HCT116 (cell line): ENCODE measurements at regions not wholly inside any gene's neighbourhood (a gene's known extent, or its start where the extent isn't known, plus 50 kb on each side); places are given as distances from the start of the nearest gene placed in this dataset.

Experiments used
- ATAC-seq: fragments of 200-7000 bp; cut with Tn5 transposase; 2 replicates; pipeline ENCODE4 v1.9.1; 2020; ENCODE audit warnings: mild to moderate bottlenecking, moderate library complexity
- BruUV-seq: library from RNA; stranded (reverse); fragments of 400-500 nt; replicated peaks from 2 replicates; lab custom pipeline; 2021; lab: Mats Ljungman, UMichigan
- CTCF ChIA-PET: fragments of 300-600 bp; sonication (Branson Sonifier 250); formaldehyde crosslinking; loops from one replicate; lab custom pipeline; 2021; ENCODE audit warnings: antibody characterized with exemption; lab: Charles Lee
- POLR2A ChIA-PET: fragments of 300-600, 350-600 bp; sonication (Branson Sonifier 250); formaldehyde crosslinking; loops from one replicate; lab custom pipeline; 2021; ENCODE audit warnings: antibody characterized with exemption; lab: Charles Lee
- RAD21 ChIA-PET, 2 experiments: fragments of 300-600 bp; sonication (Branson Sonifier 250); formaldehyde crosslinking; loops; one replicate each; lab custom pipeline; 2023; ENCODE audit warnings: low total read pairs in 2 of 2; ENCODE audit not compliant: uncharacterized antibody in 2 of 2, unreplicated experiment in 2 of 2, low non-redundant PET in 1 of 2; lab: Charles Lee
- DNase-seq: peaks from one replicate; pipeline ENCODE4 v3.0.0-alpha.2; 2010; ENCODE audit warnings: low read depth, low spot score
- H2AFZ ChIP-seq: fragments of 200-600 bp; shearing (Covaris generic), sonication (generic); 2 replicates; pipeline ENCODE4 v1.6.1; 2017; ENCODE audit warnings: low read depth, mixed run types, mixed read lengths, antibody characterized with exemption, low read length; ENCODE audit not compliant: poor library complexity, severe bottlenecking
- H3K27ac ChIP-seq: 2 replicates; pipeline ENCODE4 v1.5.1; 2012; ENCODE audit warnings: low read depth, low read length
- H3K27me3 ChIP-seq: fragments of 200-600 bp; sonication (generic); 2 replicates; pipeline ENCODE4 v1.6.1; 2016; ENCODE audit warnings: mixed run types, low read length, mixed read lengths; ENCODE audit not compliant: insufficient read depth
- H3K36me3 ChIP-seq, 2 experiments: fragments of 200-500 bp in 1 of 2; fragments of 200-600 bp in 1 of 2; sonication (Bioruptor generic) in 1 of 2; sonication (generic) in 1 of 2; 2 replicates each; pipeline versions ENCODE4 v1.5.1 to v1.6.1; 2014 to 2016; ENCODE audit warnings: low read length in 2 of 2, inconsistent platforms in 1 of 2, mixed read lengths in 1 of 2, mixed run types in 1 of 2; ENCODE audit not compliant: insufficient read depth in 2 of 2, control insufficient read depth in 1 of 2
- H3K4me1 ChIP-seq, 2 experiments: fragments of 200-600 bp in 1 of 2; sonication (generic) in 1 of 2; 2 replicates each; pipeline versions ENCODE4 v1.5.1 to v1.6.1; 2012 to 2017; ENCODE audit warnings: low read length in 2 of 2, inconsistent platforms in 1 of 2, mild to moderate bottlenecking in 1 of 2, mixed read lengths in 1 of 2, mixed run types in 1 of 2, moderate library complexity in 1 of 2; ENCODE audit not compliant: insufficient read depth in 2 of 2, control insufficient read depth in 1 of 2
- H3K4me2 ChIP-seq: fragments of 200-600 bp; sonication (generic); 2 replicates; pipeline ENCODE4 v1.6.1; 2017; ENCODE audit warnings: mixed run types, low read length, mixed read lengths
- H3K4me3 ChIP-seq, 2 experiments: fragments of 200-600 bp in 1 of 2; sonication (generic) in 1 of 2; replicated peaks in 1 of 2; 2 replicates each; pipeline ENCODE4 v1.5.1; 2011 to 2016; ENCODE audit warnings: low read length in 2 of 2, control low read depth in 1 of 2, low read depth in 1 of 2, mild to moderate bottlenecking in 1 of 2, mixed read lengths in 1 of 2, mixed run types in 1 of 2
- H3K79me2 ChIP-seq: fragments of 200-600 bp; sonication (generic); 2 replicates; pipeline ENCODE4 v1.6.1; 2017; ENCODE audit warnings: mild to moderate bottlenecking, mixed run types, low read length, moderate library complexity, mixed read lengths; ENCODE audit not compliant: insufficient read depth
- H3K9ac ChIP-seq: fragments of 200-600 bp; sonication (generic); 2 replicates; pipeline ENCODE4 v1.6.1; 2016; ENCODE audit warnings: low read length, mixed read lengths
- H3K9me2 ChIP-seq: fragments of 200-600 bp; sonication (generic), shearing (Covaris generic); 2 replicates; pipeline ENCODE4 v1.6.1; 2017; ENCODE audit warnings: mixed run types, mild to moderate bottlenecking, moderate library complexity; ENCODE audit not compliant: insufficient read depth
- H3K9me3 ChIP-seq, 2 experiments: fragments of 200-500 bp in 1 of 2; fragments of 200-600 bp in 1 of 2; sonication (Bioruptor generic) in 1 of 2; sonication (generic) in 1 of 2; 2 replicates each; pipeline ENCODE4 v1.6.1; 2014 to 2017; ENCODE audit warnings: low read length in 2 of 2, mixed read lengths in 2 of 2, inconsistent platforms in 1 of 2, low read depth in 1 of 2, mild to moderate bottlenecking in 1 of 2, mixed run types in 1 of 2, moderate library complexity in 1 of 2; ENCODE audit not compliant: control insufficient read depth in 1 of 2, insufficient read depth in 1 of 2
- H4K20me1 ChIP-seq: fragments of 200-600 bp; sonication (generic), shearing (Covaris generic); 2 replicates; pipeline ENCODE4 v1.6.1; 2017; ENCODE audit warnings: mixed run types, mild to moderate bottlenecking, moderate library complexity; ENCODE audit not compliant: insufficient read depth
- ATF3 ChIP-seq: IDR thresholded peaks from 2 replicates; pipeline ENCODE4 v1.6.1; 2012
- CBX3 ChIP-seq: IDR thresholded peaks from 2 replicates; pipeline ENCODE4 v1.6.1; 2012; ENCODE audit warnings: low read depth
- CTCF ChIP-seq, 3 experiments: fragments of 200-600 bp in 1 of 3; sonication (generic) in 1 of 3; IDR thresholded peaks in 2 of 3; conservative IDR thresholded peaks in 1 of 3; 2 replicates each; pipeline ENCODE4 v1.5.1; 2012 to 2017; ENCODE audit warnings: low read depth in 2 of 3, low read length in 2 of 3, antibody characterized with exemption in 1 of 3, borderline replicate concordance in 1 of 3, control low read depth in 1 of 3, mild to moderate bottlenecking in 1 of 3, mixed read lengths in 1 of 3, mixed run types in 1 of 3, moderate library complexity in 1 of 3; ENCODE audit not compliant: insufficient read depth in 1 of 3
- EGR1 ChIP-seq: IDR thresholded peaks from 2 replicates; pipeline ENCODE4 v1.6.1; 2012; ENCODE audit warnings: low read depth
- ELF1 ChIP-seq: IDR thresholded peaks from 2 replicates; pipeline ENCODE4 v1.6.1; 2012; ENCODE audit warnings: low read depth, borderline replicate concordance
- EZH2 ChIP-seq: fragments of 200-600 bp; sonication (generic); IDR thresholded peaks from 2 replicates; pipeline ENCODE4 v1.6.1; 2017; ENCODE audit warnings: antibody characterized with exemption, mixed run types
- EZH2phosphoT487 ChIP-seq: fragments of 200-600 bp; IDR thresholded peaks from 2 replicates; pipeline ENCODE4 v1.6.1; 2018; ENCODE audit warnings: antibody characterized with exemption, borderline replicate concordance
- FOSL1 ChIP-seq: IDR thresholded peaks from 2 replicates; pipeline ENCODE4 v1.6.1; 2012; ENCODE audit warnings: low read depth
- MAX ChIP-seq: IDR thresholded peaks from 2 replicates; pipeline ENCODE4 v1.6.1; 2012
- POLR2A ChIP-seq: IDR thresholded peaks from 2 replicates; pipeline ENCODE4 v1.7.0; 2011; ENCODE audit warnings: borderline replicate concordance; ENCODE audit not compliant: insufficient read depth, insufficient read length; ENCODE audit errors: extremely low read depth
- POLR2AphosphoS5 ChIP-seq: IDR thresholded peaks from 2 replicates; pipeline ENCODE4 v1.6.1; 2011; ENCODE audit warnings: mild to moderate bottlenecking, low read depth, low read length, moderate library complexity
- RAD21 ChIP-seq: IDR thresholded peaks from 2 replicates; pipeline ENCODE4 v1.6.1; 2012; ENCODE audit warnings: low read depth, mild to moderate bottlenecking
- SIN3A ChIP-seq: IDR thresholded peaks from 2 replicates; pipeline ENCODE4 v1.6.1; 2012; ENCODE audit warnings: low read depth
- SRF ChIP-seq: IDR thresholded peaks from 2 replicates; pipeline ENCODE4 v1.6.1; 2012; ENCODE audit warnings: low read depth
- TCF7L2 ChIP-seq: IDR thresholded peaks from 2 replicates; pipeline ENCODE4 v1.7.0; 2011; ENCODE audit warnings: borderline replicate concordance, inconsistent platforms; ENCODE audit not compliant: insufficient read depth, insufficient read length; ENCODE audit errors: extremely low read depth
- ZFX ChIP-seq: fragments of 450-650 bp; IDR thresholded peaks from 2 replicates; pipeline ENCODE4 v1.6.1; 2017
- ZNF274 ChIP-seq: fragments of 200-500 bp; sonication (Bioruptor generic); IDR thresholded peaks from 2 replicates; pipeline ENCODE4 v1.6.1; 2014; ENCODE audit warnings: mild to moderate bottlenecking, low read depth, low read length, inconsistent platforms
- intact Hi-C: fragments of 100-400 bp; cut with micrococcal nuclease; formaldehyde crosslinking; loops from 2 replicates; pipeline ENCODE4 v1.10.0; 2022

GRCh38 chr19:31883296-31883990, 462.0 kb upstream of the ZNF507 start:
- no peak for ATAC-seq
- ChIA-PET POLR2A (no interaction called here), CTCF (no interaction called here)
- DNase-seq, result no peak
- intact Hi-C loops, result no loop called here
- Histone ChIP-seq H2AFZ (no peak overlapping the region), H3K9me2 (no peaks in the 10 kb centered on the region), H3K9ac (no peak overlapping the region), H3K4me1 (no peaks in the 10 kb centered on the region), H4K20me1 (no peaks in the 10 kb centered on the region), H3K4me3 (no peak overlapping the region), H3K9me3 (peaks cover 15 to 27% of the 10 kb centered on the region in 2 experiments; a peak in 2 of 4 replicates), H3K27me3 (no peaks in the 10 kb centered on the region), H3K27ac (no peak overlapping the region)
- BruUV-seq, result no TSS peak
- TF ChIP-seq EZH2 (no peak), TCF7L2 (no peak), CBX3 (no peak), CTCF (IDR thresholded peaks at IDR 0.05 in 2 of 3, conservative IDR thresholded peaks at IDR 0.05 in 1 of 3; ENCODE audit: borderline replicate concordance in 1 of 3, insufficient read depth in 1 of 3, low read depth in 2 of 3, low read length in 2 of 3) (no peak), RAD21 (no peak), ZFX (no peak), ATF3 (no peak), ZNF274 (no peak), SRF (no peak), EGR1 (no peak), EZH2phosphoT487 (no peak), ELF1 (no peak), FOSL1 (no peak), POLR2A (no peak), SIN3A (no peak), POLR2AphosphoS5 (no peak), MAX (no peak)
- TF ChIP-seq, all 23 proteins: peak for 0
- H3K79me2 ChIP-seq, result no peaks in the 10 kb centered on the region
- no peaks in the 10 kb centered on the region for H3K36me3 ChIP-seq
- RAD21 ChIA-PET, result no interaction called here
- no peak overlapping the region for H3K4me2 ChIP-seq
